ENCODE measurements at regions not wholly inside any gene's neighbourhood (a gene's known extent, or its start where the extent isn't known, plus 50 kb on each side); places are given as distances from the start of the nearest gene placed in this dataset.

GRCh38 chr14:76607510-76607909 is 153.8 kb upstream of the VASH1 start:
- DNase-seq (ENCODE audit: insufficient read length) = no peak
- TF ChIP-seq POLR2A (IDR thresholded peaks at IDR 0.05; ENCODE audit: low read depth, low read length) = no peak
- no peak for TF ChIP-seq POLR2AphosphoS5 (IDR thresholded peaks at IDR 0.05; ENCODE audit: low read depth, low read length)
- no peak for TF ChIP-seq TAF1 (IDR thresholded peaks at IDR 0.05; ENCODE audit: borderline replicate concordance, low read depth, low read length)
- FAIRE-seq = no peak

GRCh38 chr14:76612654-76613053 is 148.6 kb upstream of the VASH1 start:
- DNase-seq (ENCODE audit: insufficient read length) (no peak), FAIRE-seq (no peak)
- TF ChIP-seq POLR2A (IDR thresholded peaks at IDR 0.05; ENCODE audit: low read depth, low read length) (no peak), TAF1 (IDR thresholded peaks at IDR 0.05; ENCODE audit: borderline replicate concordance, low read depth, low read length) (no peak), POLR2AphosphoS5 (IDR thresholded peaks at IDR 0.05; ENCODE audit: low read depth, low read length) (no peak)

GRCh38 chr14:76613616-76614015 is 147.7 kb upstream of the VASH1 start:
- no peak for FAIRE-seq
- no peak for TF ChIP-seq TAF1 (IDR thresholded peaks at IDR 0.05; ENCODE audit: borderline replicate concordance, low read depth, low read length)
- no peak for TF ChIP-seq POLR2A (IDR thresholded peaks at IDR 0.05; ENCODE audit: low read depth, low read length)
- no peak for TF ChIP-seq POLR2AphosphoS5 (IDR thresholded peaks at IDR 0.05; ENCODE audit: low read depth, low read length)

DNA sequence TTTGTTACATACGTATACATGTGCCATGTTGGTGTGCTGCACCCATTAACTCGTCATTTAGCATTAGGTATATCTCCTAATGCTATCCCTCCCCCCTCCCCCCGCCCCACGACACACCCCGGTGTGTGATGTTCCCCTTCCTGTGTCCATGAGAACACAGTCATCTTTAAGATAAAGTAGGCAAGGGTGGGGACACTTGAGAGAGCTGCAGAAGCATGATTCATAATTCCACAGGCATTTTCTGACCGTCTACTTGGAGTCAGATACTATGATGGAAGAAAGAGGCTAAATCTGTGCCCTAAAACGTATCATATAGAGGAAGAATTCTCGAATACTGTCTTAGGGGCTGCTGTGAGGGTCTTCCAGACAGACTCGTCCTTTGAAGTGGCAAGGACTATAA is 145.9 kb upstream of the VASH1 start:
- TF ChIP-seq POLR2A (IDR thresholded peaks at IDR 0.05; ENCODE audit: low read depth, low read length) (no peak), POLR2AphosphoS5 (IDR thresholded peaks at IDR 0.05; ENCODE audit: low read depth, low read length) (no peak), TAF1 (IDR thresholded peaks at IDR 0.05; ENCODE audit: borderline replicate concordance, low read depth, low read length) (no peak)
- DNase-seq (ENCODE audit: insufficient read length) (no peak), FAIRE-seq (no peak)

More at GRCh38 chr14:76613616-76614015, 147.7 kb upstream of the VASH1 start:
- no peak for DNase-seq (ENCODE audit: insufficient read length)

DNA sequence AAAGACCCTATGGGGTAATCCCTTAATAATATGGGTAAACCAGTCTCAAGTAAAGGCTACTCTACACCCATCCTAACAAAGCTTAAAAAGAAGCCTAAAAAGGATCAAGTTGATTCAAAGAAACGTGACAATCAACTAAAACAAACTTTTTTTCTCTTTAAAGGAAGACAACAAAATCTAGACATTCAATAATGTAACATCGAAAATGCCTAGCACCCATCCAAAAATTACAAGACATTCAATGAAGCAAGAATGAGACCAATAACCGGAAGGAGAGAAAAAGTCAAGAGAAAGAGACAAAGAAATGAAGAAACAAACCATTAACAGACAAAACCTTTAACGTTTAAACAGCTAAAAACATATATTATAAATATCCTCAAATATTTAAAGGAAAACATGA is 143.8 kb upstream of the VASH1 start:
- FAIRE-seq (no peak), DNase-seq (ENCODE audit: insufficient read length) (no peak)
- TF ChIP-seq TAF1 (IDR thresholded peaks at IDR 0.05; ENCODE audit: borderline replicate concordance, low read depth, low read length) (no peak), POLR2A (IDR thresholded peaks at IDR 0.05; ENCODE audit: low read depth, low read length) (no peak), POLR2AphosphoS5 (IDR thresholded peaks at IDR 0.05; ENCODE audit: low read depth, low read length) (no peak)

- TF ChIP-seq POLR2A (IDR thresholded peaks at IDR 0.05; ENCODE audit: low read depth, low read length) (no peak), TAF1 (IDR thresholded peaks at IDR 0.05; ENCODE audit: borderline replicate concordance, low read depth, low read length) (no peak), POLR2AphosphoS5 (IDR thresholded peaks at IDR 0.05; ENCODE audit: low read depth, low read length) (no peak)
- FAIRE-seq = no peak
- no peak for DNase-seq (ENCODE audit: insufficient read length)
Observed at GRCh38 chr14:76636602-76637001, 124.7 kb upstream of the VASH1 start.

GRCh38 chr14:76638841-76639240 is 122.4 kb upstream of the VASH1 start:
- DNase-seq (ENCODE audit: insufficient read length) = no peak
- TF ChIP-seq POLR2AphosphoS5 (IDR thresholded peaks at IDR 0.05; ENCODE audit: low read depth, low read length) (no peak), TAF1 (IDR thresholded peaks at IDR 0.05; ENCODE audit: borderline replicate concordance, low read depth, low read length) (no peak), POLR2A (IDR thresholded peaks at IDR 0.05; ENCODE audit: low read depth, low read length) (no peak)
- no peak for FAIRE-seq

DNA sequence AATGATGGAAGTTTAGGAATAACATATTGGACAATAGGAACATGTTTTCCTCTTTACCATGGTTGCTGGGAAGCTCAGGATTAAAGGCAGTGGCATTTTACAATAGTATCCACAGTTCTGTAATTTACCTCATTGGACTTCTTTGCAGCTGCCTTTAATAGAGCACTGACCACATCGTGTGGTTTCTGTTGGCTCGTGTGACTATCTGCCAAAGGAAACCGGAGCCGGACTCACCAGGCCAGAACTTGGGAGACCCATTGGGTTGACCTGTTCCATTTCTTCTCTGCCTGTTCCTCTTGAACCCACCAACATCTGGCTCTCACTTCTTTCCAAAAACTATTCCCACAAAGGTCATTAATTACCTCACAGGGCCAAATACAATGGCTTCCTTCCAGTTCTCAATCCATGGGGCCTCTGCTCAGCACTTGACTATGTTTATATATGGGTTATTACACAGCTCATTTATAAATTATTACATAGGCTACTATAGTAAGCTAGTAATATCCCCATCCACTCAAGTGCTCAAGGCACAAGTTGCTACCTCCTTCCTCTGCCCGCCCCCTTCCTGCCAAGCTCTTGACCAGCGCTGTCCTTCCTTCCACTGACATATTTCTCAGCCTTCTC is 121.5 kb upstream of the VASH1 start:
- FAIRE-seq (no peak), DNase-seq (ENCODE audit: insufficient read length) (no peak)
- no peak for TF ChIP-seq TAF1 (IDR thresholded peaks at IDR 0.05; ENCODE audit: borderline replicate concordance, low read depth, low read length)
- no peak for TF ChIP-seq POLR2A (IDR thresholded peaks at IDR 0.05; ENCODE audit: low read depth, low read length)
- no peak for TF ChIP-seq POLR2AphosphoS5 (IDR thresholded peaks at IDR 0.05; ENCODE audit: low read depth, low read length)

DNA sequence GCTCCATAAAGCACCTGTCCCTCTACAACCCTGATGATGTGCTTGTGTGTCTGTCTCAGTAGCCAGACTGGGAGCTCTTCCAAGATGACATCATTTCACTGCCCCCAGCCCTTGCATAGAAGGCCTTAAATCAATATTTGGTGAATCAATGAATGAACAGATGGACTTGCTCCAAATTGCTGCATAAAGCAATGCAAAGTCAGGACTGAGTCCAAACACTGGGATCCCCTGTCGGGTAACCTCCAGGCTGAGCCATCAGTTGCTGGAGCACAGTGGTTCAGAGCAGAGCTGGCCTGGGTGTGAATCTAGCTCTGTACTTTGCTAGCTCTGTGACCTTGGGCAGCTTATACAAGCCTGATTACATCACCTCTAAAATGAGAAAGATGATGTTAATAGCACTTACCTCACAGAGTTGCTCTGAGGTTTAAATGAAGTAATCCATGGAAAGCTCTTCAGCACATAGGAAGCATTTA is 120.3 kb upstream of the VASH1 start:
- FAIRE-seq (no peak), DNase-seq (ENCODE audit: insufficient read length) (no peak)
- TF ChIP-seq TAF1 (IDR thresholded peaks at IDR 0.05; ENCODE audit: borderline replicate concordance, low read depth, low read length) (no peak), POLR2A (IDR thresholded peaks at IDR 0.05; ENCODE audit: low read depth, low read length) (no peak)

GRCh38 chr14:76641541-76641940 is 119.7 kb upstream of the VASH1 start:
- no peak for DNase-seq (ENCODE audit: insufficient read length)
- no peak for TF ChIP-seq TAF1 (IDR thresholded peaks at IDR 0.05; ENCODE audit: borderline replicate concordance, low read depth, low read length)
- TF ChIP-seq POLR2A (IDR thresholded peaks at IDR 0.05; ENCODE audit: low read depth, low read length) = no peak
- no peak for TF ChIP-seq POLR2AphosphoS5 (IDR thresholded peaks at IDR 0.05; ENCODE audit: low read depth, low read length)
- no peak for FAIRE-seq

- FAIRE-seq (no peak), DNase-seq (ENCODE audit: insufficient read length) (no peak)
- no peak for TF ChIP-seq POLR2AphosphoS5 (IDR thresholded peaks at IDR 0.05; ENCODE audit: low read depth, low read length)
- TF ChIP-seq POLR2A (IDR thresholded peaks at IDR 0.05; ENCODE audit: low read depth, low read length) = no peak
- TF ChIP-seq TAF1 (IDR thresholded peaks at IDR 0.05; ENCODE audit: borderline replicate concordance, low read depth, low read length) = no peak
Observed at GRCh38 chr14:76643887-76644286, 117.4 kb upstream of the VASH1 start.

DNA sequence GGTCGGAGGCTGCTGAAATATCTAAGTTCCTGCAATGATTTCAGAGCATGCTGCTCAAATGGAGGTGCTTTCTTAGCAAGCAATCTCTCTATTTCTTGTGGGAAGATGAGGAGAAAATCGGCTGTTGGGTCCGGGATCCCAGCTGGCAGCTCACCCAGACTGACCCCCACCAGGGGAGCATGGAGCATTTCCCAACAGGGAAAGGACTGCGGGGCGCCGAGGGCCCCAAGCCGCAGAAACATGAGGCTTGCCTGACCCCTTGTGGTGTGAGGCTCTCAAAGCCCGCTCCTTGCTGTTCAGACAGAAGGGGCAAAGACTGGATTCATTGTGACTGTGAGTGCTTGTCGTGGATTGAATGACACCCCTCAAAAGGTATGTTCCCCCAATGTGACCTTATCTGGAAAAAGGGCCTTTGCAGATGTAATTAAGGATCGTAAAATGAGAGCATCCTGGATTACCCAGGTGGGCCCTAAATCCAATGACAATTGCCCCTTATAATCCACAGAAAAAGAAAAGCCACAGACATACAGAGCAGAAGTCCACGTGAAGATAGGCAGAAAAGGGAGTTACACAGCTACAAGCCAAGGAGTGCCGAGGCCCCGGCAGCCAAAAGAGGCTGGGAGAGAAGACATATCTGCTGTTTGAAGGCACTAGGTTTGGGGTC is 116.3 kb upstream of the VASH1 start:
- TF ChIP-seq POLR2AphosphoS5 (IDR thresholded peaks at IDR 0.05; ENCODE audit: low read depth, low read length) (no peak), POLR2A (IDR thresholded peaks at IDR 0.05; ENCODE audit: low read depth, low read length) (no peak), TAF1 (IDR thresholded peaks at IDR 0.05; ENCODE audit: borderline replicate concordance, low read depth, low read length) (no peak)
- DNase-seq (ENCODE audit: insufficient read length) = peak; percentile 25
- no peak for FAIRE-seq
